ENCODE measurements at regions not wholly inside any gene's neighbourhood (a gene's known extent, or its start where the extent isn't known, plus 50 kb on each side); places are given as distances from the start of the nearest gene placed in this dataset.
"Not testable (repeated sequence)": the region's sequence is repeated elsewhere in the genome, so short reads cannot be mapped to it uniquely, and the experiment has no call there.

DNA sequence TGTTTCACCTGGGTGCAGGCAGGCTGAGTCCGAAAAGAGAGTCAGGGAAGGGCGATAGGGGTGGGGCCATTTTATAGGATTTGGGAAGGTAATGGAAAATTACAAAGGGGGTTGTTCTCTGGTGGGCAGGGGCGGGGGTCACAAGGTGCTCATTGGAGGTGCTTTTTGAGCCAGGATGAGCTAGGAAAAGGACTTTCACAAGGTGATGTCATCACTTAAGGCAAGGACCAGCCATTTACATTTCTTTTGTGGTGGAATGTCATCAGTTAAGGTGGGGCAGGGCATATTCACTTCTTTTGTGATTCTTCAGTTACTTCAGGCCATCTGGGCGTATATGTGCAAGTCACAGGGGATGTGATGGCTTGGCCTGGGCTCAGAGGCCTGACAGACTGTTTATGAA is 1040.0 kb downstream of the TAF11L14 start:
- not testable (repeated sequence) for TF ChIP-seq CEBPB (IDR thresholded peaks at IDR 0.05; ENCODE audit: low read depth, low read length); MAZ (IDR thresholded peaks at IDR 0.05; ENCODE audit: borderline replicate concordance, low read depth, low read length); POLR2A (IDR thresholded peaks at IDR 0.05; ENCODE audit: low read depth, low read length); RAD21 (IDR thresholded peaks at IDR 0.05; ENCODE audit: low read length); RCOR1 (IDR thresholded peaks at IDR 0.05; ENCODE audit: insufficient replicate concordance, low read length)
- TF ChIP-seq, protein P1, sequence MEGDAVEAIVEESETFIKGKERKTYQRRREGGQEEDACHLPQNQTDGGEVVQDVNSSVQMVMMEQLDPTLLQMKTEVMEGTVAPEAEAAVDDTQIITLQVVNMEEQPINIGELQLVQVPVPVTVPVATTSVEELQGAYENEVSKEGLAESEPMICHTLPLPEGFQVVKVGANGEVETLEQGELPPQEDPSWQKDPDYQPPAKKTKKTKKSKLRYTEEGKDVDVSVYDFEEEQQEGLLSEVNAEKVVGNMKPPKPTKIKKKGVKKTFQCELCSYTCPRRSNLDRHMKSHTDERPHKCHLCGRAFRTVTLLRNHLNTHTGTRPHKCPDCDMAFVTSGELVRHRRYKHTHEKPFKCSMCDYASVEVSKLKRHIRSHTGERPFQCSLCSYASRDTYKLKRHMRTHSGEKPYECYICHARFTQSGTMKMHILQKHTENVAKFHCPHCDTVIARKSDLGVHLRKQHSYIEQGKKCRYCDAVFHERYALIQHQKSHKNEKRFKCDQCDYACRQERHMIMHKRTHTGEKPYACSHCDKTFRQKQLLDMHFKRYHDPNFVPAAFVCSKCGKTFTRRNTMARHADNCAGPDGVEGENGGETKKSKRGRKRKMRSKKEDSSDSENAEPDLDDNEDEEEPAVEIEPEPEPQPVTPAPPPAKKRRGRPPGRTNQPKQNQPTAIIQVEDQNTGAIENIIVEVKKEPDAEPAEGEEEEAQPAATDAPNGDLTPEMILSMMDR (conservative IDR thresholded peaks at IDR 0.05; ENCODE audit: low read depth, low read length) = not testable (repeated sequence)
- TF ChIP-seq, protein P2, sequence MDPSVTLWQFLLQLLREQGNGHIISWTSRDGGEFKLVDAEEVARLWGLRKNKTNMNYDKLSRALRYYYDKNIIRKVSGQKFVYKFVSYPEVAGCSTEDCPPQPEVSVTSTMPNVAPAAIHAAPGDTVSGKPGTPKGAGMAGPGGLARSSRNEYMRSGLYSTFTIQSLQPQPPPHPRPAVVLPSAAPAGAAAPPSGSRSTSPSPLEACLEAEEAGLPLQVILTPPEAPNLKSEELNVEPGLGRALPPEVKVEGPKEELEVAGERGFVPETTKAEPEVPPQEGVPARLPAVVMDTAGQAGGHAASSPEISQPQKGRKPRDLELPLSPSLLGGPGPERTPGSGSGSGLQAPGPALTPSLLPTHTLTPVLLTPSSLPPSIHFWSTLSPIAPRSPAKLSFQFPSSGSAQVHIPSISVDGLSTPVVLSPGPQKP (IDR thresholded peaks at IDR 0.05; ENCODE audit: borderline replicate concordance, low read depth, low read length) = not testable (repeated sequence)
- TF ChIP-seq, protein P3, sequence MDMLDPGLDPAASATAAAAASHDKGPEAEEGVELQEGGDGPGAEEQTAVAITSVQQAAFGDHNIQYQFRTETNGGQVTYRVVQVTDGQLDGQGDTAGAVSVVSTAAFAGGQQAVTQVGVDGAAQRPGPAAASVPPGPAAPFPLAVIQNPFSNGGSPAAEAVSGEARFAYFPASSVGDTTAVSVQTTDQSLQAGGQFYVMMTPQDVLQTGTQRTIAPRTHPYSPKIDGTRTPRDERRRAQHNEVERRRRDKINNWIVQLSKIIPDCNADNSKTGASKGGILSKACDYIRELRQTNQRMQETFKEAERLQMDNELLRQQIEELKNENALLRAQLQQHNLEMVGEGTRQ (IDR thresholded peaks at IDR 0.05; ENCODE audit: low read depth, low read length) = not testable (repeated sequence)

Data from IMR-90 (cell line).